ENCODE measurements at regions not wholly inside any gene's neighbourhood (a gene's known extent, or its start where the extent isn't known, plus 50 kb on each side); places are given as distances from the start of the nearest gene placed in this dataset.

GRCh38 chr15:99507016-99507503 lies 58.7 kb upstream of the MEF2A start:
- Histone ChIP-seq H3K27ac (peak overlapping the region in 2 of 5 donors; percentile 64 to 83), H3K36me3 (replicated peaks in 1 of 2) (no peaks in the 10 kb centered on the region), H3K4me1 (replicated peaks in 1 of 2) (peaks cover 13 to 18% of the 10 kb centered on the region in 2 donors), H3K27me3 (no peaks in the 10 kb centered on the region), H3K4me3 (no peak overlapping the region), H3K9me3 (replicated peaks in 1 of 3) (no peaks in the 10 kb centered on the region)
- no peak for TF ChIP-seq POLR2A (IDR thresholded peaks at IDR 0.05)
- TF ChIP-seq CTCF (IDR thresholded peaks at IDR 0.05) = no peak
- WGBS, 4 donors = 25 to 55% (median 46%) methylated on average over 4 to 6 of the region's 6 CpGs
- intact Hi-C loops (cut with DNase I) = no loop called here
- no peak for DNase-seq

GRCh38 chr15:99507504-99508310 lies 58.1 kb upstream of the MEF2A start:
- peaks cover 13 to 18% of the 10 kb centered on the region in 2 donors for H3K4me1 ChIP-seq (replicated peaks in 1 of 2)

GRCh38 chr15:99508311-99508645 lies 57.5 kb upstream of the MEF2A start:
- Histone ChIP-seq H3K27ac (peak overlapping the region in 3 of 5 donors; percentile 38 to 83 (median 64)), H3K4me3 (no peak overlapping the region), H3K9me3 (replicated peaks in 1 of 3) (no peaks in the 10 kb centered on the region), H3K4me1 (replicated peaks in 1 of 2) (peaks cover 13 to 18% of the 10 kb centered on the region in 2 donors), H3K27me3 (no peaks in the 10 kb centered on the region), H3K36me3 (replicated peaks in 1 of 2) (no peaks in the 10 kb centered on the region)
- 29 to 43% (median 32%) methylated on average over 6 of the region's 6 CpGs for WGBS, 4 donors
- no peak for TF ChIP-seq POLR2A (IDR thresholded peaks at IDR 0.05)
- TF ChIP-seq CTCF (IDR thresholded peaks at IDR 0.05) = no peak
- DNase-seq = no peak
- intact Hi-C loops (cut with DNase I) = no loop called here

More at GRCh38 chr15:99507504-99508310, 58.1 kb upstream of the MEF2A start:
- TF ChIP-seq CTCF (IDR thresholded peaks at IDR 0.05) (no peak), POLR2A (IDR thresholded peaks at IDR 0.05) (no peak)
- peak overlapping the region in 2 of 4 donors; percentile 2 to 25 for H3K4me3 ChIP-seq
- peak overlapping the region in 3 of 5 donors; percentile 38 to 83 (median 64) for H3K27ac ChIP-seq
- WGBS, 4 donors = 16 to 22% (median 20%) methylated on average over 19 to 24 of the region's 24 CpGs
- intact Hi-C loops (cut with DNase I) = no loop called here
- no peaks in the 10 kb centered on the region for H3K9me3 ChIP-seq (replicated peaks in 1 of 3)
- H3K27me3 ChIP-seq = no peaks in the 10 kb centered on the region
- peak in 6 of 7 donors; percentile 59 to 74 (median 72) for DNase-seq
- no peaks in the 10 kb centered on the region for H3K36me3 ChIP-seq (replicated peaks in 1 of 2)

GRCh38 chr15:99508852-99509251 lies 56.9 kb upstream of the MEF2A start:
- WGBS, 4 donors = 80 to 100% (median 89%) methylated on average over 2 to 3 of the region's 3 CpGs
- peak overlapping the region in 2 of 5 donors; percentile 21 to 74 for H3K27ac ChIP-seq
- intact Hi-C loops (cut with DNase I) = no loop called here
- peaks cover 13 to 18% of the 10 kb centered on the region in 2 donors for H3K4me1 ChIP-seq (replicated peaks in 1 of 2)
- DNase-seq = peak in 1 of 7 donors; percentile 48
- H3K9me3 ChIP-seq (replicated peaks in 1 of 3) = no peaks in the 10 kb centered on the region
- no peaks in the 10 kb centered on the region for H3K27me3 ChIP-seq
- no peaks in the 10 kb centered on the region for H3K36me3 ChIP-seq (replicated peaks in 1 of 2)
- no peak for TF ChIP-seq CTCF (IDR thresholded peaks at IDR 0.05)
- no peak for TF ChIP-seq POLR2A (IDR thresholded peaks at IDR 0.05)
- H3K4me3 ChIP-seq = no peak overlapping the region
